Thyroid gland (tissue), 4 donors: ENCODE measurements at regions not wholly inside any gene's neighbourhood (a gene's known extent, or its start where the extent isn't known, plus 50 kb on each side); places are given as distances from the start of the nearest gene placed in this dataset.

Source experiments
- DNase-seq, 2 donors: peaks; one replicate each; pipeline ENCODE4 v3.0.0-alpha.2; 2019
- H3K27ac ChIP-seq, 3 donors: fragments of 200-600 bp; sonication (generic); 1 replicate in 2 of 3; 2 replicates in 1 of 3; pipeline ENCODE4 v1.5.1; 2016 to 2019; ENCODE audit warnings: mild to moderate bottlenecking in 1 of 3, moderate library complexity in 1 of 3
- H3K27me3 ChIP-seq: fragments of 200-600 bp; sonication (generic); one replicate; pipeline ENCODE4 v1.5.1; 2019
- H3K36me3 ChIP-seq, 2 donors: fragments of 200-600 bp; sonication (generic); one replicate each; pipeline ENCODE4 v1.5.1; 2016 to 2019
- H3K4me1 ChIP-seq, 2 donors: fragments of 200-600 bp; sonication (generic); one replicate each; pipeline ENCODE4 v1.5.1; 2017 to 2019
- H3K4me3 ChIP-seq, 3 donors: fragments of 200-600 bp; sonication (generic); replicated peaks in 1 of 3; 1 replicate in 2 of 3; 2 replicates in 1 of 3; pipeline ENCODE4 v1.5.1; 2016; ENCODE audit warnings: mild to moderate bottlenecking in 1 of 3
- H3K9me3 ChIP-seq: fragments of 200-600 bp; sonication (generic); one replicate; pipeline ENCODE4 v1.5.1; 2017
- POLR2A ChIP-seq, 2 donors: fragments of 450-650 bp; IDR thresholded peaks; one replicate each; pipeline ENCODE4 v1.6.1; 2017; ENCODE audit warnings: antibody characterized with exemption in 2 of 2, mild to moderate bottlenecking in 2 of 2, moderate library complexity in 1 of 2
- WGBS, 2 donors: methylation state at CpG; one replicate each; pipeline ENCODE4 v1.1.5; 2017; 5-methylcytosine and 5-hydroxymethylcytosine counted together
- intact Hi-C: fragments of 100-400 bp; cut with DNase I; formaldehyde crosslinking; loops from one replicate; pipeline ENCODE4 v1.15.1; 2023
- TF ChIP-seq, protein P1 (sequence below), 6 experiments: fragments of 200-600 bp in 3 of 6; fragments of 450-650 bp in 3 of 6; sonication (generic) in 3 of 6; IDR thresholded peaks; one replicate each; pipeline ENCODE4 v1.5.1; 2016 to 2019; ENCODE audit warnings: antibody characterized with exemption in 6 of 6, mild to moderate bottlenecking in 2 of 6, inconsistent platforms in 1 of 6, moderate library complexity in 1 of 6

DNA sequence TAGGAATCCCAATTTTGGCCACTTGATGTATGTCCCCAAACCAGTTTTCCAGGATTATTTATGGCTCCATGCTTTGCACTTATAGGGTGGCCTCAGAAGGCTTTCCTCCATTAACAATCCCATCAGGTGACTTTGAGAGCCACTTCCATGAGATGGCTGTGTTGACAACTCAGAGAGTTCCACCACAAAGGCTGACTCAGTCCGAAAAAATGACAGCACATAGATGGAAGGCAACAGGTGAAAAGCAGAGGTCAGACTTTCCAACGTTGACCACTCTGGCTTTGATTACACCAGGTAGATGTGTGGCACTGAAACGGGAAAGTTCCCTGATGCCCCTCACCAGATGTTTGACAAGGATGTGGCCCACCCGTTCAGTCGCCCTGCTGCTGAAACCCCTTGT, 431.4 kb upstream of the TNP1 start:
- no peak for DNase-seq
- H3K27me3 ChIP-seq = no peaks in the 10 kb centered on the region
- WGBS, 2 donors = 77 to 92% methylated on average over 5 of the region's 5 CpGs
- no peaks in the 10 kb centered on the region for H3K36me3 ChIP-seq
- H3K4me1 ChIP-seq = peaks cover 0 to 14% of the 10 kb centered on the region in 2 donors
- TF ChIP-seq, protein P1, sequence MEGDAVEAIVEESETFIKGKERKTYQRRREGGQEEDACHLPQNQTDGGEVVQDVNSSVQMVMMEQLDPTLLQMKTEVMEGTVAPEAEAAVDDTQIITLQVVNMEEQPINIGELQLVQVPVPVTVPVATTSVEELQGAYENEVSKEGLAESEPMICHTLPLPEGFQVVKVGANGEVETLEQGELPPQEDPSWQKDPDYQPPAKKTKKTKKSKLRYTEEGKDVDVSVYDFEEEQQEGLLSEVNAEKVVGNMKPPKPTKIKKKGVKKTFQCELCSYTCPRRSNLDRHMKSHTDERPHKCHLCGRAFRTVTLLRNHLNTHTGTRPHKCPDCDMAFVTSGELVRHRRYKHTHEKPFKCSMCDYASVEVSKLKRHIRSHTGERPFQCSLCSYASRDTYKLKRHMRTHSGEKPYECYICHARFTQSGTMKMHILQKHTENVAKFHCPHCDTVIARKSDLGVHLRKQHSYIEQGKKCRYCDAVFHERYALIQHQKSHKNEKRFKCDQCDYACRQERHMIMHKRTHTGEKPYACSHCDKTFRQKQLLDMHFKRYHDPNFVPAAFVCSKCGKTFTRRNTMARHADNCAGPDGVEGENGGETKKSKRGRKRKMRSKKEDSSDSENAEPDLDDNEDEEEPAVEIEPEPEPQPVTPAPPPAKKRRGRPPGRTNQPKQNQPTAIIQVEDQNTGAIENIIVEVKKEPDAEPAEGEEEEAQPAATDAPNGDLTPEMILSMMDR (IDR thresholded peaks at IDR 0.05) = no peak
- TF ChIP-seq POLR2A (IDR thresholded peaks at IDR 0.05) = no peak
- no peak overlapping the region for H3K27ac ChIP-seq
- intact Hi-C loops = no loop called here
- no peaks in the 10 kb centered on the region for H3K9me3 ChIP-seq
- H3K4me3 ChIP-seq = no peak overlapping the region

DNA sequence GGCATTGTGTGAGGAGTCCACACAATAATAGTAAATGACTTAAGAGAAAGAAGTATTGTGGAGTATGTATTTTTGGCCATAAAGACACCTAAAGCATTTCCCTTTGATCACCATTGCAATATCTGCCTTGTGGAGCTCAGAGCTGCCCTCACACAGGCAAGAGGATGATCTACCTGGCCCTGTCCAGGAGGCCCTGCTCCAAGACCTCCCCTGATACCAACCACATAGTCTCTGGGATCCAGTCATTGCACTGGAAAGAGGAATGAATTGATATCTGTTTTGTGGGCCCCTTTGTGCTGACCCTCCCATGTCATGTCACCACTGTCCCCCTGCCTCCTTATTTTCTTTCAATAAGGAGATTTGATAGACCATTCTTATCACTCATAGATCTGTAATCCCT, 430.6 kb upstream of the TNP1 start:
- Histone ChIP-seq H3K4me3 (no peak overlapping the region), H3K27ac (no peak overlapping the region), H3K27me3 (no peaks in the 10 kb centered on the region), H3K9me3 (no peaks in the 10 kb centered on the region), H3K36me3 (no peaks in the 10 kb centered on the region), H3K4me1 (peaks cover 0 to 14% of the 10 kb centered on the region in 2 donors)
- no peak for DNase-seq
- intact Hi-C loops = no loop called here
- TF ChIP-seq, protein P1 (IDR thresholded peaks at IDR 0.05) = no peak
- TF ChIP-seq POLR2A (IDR thresholded peaks at IDR 0.05) = no peak

DNA sequence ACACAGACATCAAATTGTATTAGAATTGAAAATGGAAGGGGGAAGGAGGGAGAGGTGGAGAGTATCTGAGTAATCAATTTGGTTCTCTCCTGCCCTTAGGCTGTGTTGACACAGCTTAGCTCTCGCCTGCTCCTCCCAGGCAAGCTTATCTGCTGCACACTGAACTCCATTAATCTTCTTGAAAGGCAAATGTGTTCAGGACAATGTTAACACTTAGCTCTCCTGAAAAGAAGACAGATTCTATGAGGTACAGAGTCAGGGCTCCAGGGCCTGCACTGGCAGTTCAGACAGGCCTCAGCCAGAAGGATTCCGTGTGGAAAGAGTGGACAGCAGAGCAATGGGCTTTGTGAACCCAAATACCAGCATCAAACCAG, 430.0 kb upstream of the TNP1 start:
- Histone ChIP-seq H3K27ac (no peak overlapping the region), H3K4me3 (no peak overlapping the region), H3K4me1 (peaks cover 0 to 14% of the 10 kb centered on the region in 2 donors), H3K9me3 (no peaks in the 10 kb centered on the region), H3K36me3 (no peaks in the 10 kb centered on the region), H3K27me3 (no peaks in the 10 kb centered on the region)
- no peak for DNase-seq
- intact Hi-C loops = no loop called here
- 55 to 94% methylated on average over 2 of the region's 2 CpGs for WGBS, 2 donors
- no peak for TF ChIP-seq POLR2A (IDR thresholded peaks at IDR 0.05)
- TF ChIP-seq, protein P1 (IDR thresholded peaks at IDR 0.05) = no peak

DNA sequence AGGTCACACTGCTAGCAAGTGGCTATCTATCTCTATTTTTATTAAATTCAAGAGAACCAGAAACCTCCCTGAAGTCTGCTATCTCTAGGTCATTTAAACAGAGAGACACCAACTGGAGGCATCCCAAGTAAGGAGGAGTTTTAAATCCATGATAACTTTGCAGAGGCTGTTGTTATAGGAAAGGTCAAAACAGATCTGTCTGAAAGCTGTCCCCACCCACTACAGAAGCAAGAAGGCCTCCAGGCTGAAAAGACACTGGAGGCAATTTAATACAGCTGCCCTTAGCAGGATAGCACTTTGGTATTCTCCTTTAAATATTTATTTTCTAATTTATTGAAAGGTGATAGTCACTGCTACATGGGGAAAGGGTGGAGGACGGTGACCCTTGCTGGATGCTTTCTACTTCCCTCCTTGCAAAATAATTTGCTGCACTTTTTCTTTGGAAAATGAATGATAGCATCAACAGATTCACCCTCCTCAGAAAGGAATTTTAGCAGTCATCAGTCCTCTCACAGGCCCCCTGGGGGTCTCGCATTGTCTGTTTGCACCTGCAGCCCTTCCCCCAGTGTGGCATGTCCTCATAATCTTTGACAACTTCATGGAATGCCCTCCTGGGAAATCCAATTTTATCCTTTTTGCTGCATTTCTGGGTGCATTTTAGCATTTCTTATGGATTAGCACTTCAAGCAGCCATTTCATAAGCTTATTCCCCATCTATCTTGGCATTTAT, 429.5 kb upstream of the TNP1 start:
- WGBS, 2 donors = 81 to 90% methylated on average over 2 of the region's 2 CpGs
- Histone ChIP-seq H3K9me3 (no peaks in the 10 kb centered on the region), H3K4me3 (no peak overlapping the region), H3K27me3 (no peaks in the 10 kb centered on the region), H3K4me1 (peaks cover 0 to 14% of the 10 kb centered on the region in 2 donors), H3K36me3 (no peaks in the 10 kb centered on the region), H3K27ac (no peak overlapping the region)
- intact Hi-C loops = no loop called here
- DNase-seq = no peak
- TF ChIP-seq POLR2A (IDR thresholded peaks at IDR 0.05) = no peak
- TF ChIP-seq, protein P1 (IDR thresholded peaks at IDR 0.05) = no peak

DNA sequence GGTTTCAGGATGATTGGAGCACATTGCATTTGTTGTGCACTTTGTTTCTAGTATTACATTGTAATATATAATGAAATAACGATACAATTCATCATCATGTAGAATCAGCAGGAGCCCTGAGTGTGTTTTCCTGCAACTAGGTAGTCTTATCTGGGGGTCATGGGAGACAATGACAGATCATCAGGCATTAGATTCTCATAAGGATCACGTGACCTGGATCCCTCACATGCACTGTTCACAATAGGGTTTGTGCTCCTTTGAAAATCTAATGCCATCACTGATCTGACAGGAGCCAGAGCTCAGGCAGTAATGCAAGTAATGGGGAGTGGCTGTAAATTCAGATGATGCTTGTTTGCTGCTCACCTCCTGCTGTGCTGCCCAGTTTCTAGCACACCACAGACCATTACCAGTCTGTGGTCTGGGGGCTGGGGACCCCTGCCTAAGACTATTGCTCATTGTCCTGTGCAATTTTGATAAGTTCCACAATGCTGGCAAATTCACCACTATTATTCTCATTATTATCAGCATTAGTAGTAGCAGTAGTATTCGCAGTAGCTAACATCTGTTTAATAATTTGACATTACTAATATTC, 428.7 kb upstream of the TNP1 start:
- Histone ChIP-seq H3K4me1 (peaks cover 0 to 14% of the 10 kb centered on the region in 2 donors), H3K27ac (no peak overlapping the region), H3K36me3 (no peaks in the 10 kb centered on the region), H3K4me3 (no peak overlapping the region), H3K9me3 (no peaks in the 10 kb centered on the region), H3K27me3 (no peaks in the 10 kb centered on the region)
- intact Hi-C loops = no loop called here
- WGBS, 2 donors = 59 to 67% methylated on average over 3 of the region's 3 CpGs
- no peak for TF ChIP-seq POLR2A (IDR thresholded peaks at IDR 0.05)
- TF ChIP-seq, protein P1 (IDR thresholded peaks at IDR 0.05) = no peak
- DNase-seq = no peak
